Activated naive CD8-positive, alpha-beta T cell treated with anti-CD3 and anti-CD28 coated beads, Interleukin-2, amount 50 U/mL, for 16 hours (primary cell): ENCODE measurements at regions not wholly inside any gene's neighbourhood (a gene's known extent, or its start where the extent isn't known, plus 50 kb on each side); places are given as distances from the start of the nearest gene placed in this dataset.
A peak's percentile ranks its signal among the peaks of the same experiment; 100 is the strongest.

ENCODE experiments used
- DNase-seq: peaks from one replicate; pipeline ENCODE4 v3.0.0-alpha.2; 2020; ENCODE audit warnings: low read depth, low spot score

DNA sequence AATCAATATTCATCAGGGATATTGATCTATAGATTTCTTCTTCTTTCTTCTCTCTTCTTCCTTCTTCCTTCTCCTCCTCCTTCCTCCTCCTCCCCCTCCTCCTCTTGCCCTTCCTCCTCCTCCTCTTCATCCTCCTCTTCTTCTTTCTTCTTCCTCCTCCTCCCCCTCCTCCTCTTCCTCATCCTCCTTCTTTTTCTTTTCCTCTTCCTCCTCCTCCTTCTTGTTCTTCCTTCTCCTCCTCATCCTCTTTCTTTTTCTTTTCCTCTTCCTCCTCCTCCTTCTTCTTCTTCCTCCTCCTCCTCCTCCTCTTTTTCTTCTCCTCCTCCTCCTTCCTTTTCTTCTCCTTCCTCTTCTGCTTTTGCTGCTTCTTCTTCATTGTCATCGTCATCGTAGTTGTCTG is 52.4 kb upstream of the SERINC1 start:
- DNase-seq: no peak

DNA sequence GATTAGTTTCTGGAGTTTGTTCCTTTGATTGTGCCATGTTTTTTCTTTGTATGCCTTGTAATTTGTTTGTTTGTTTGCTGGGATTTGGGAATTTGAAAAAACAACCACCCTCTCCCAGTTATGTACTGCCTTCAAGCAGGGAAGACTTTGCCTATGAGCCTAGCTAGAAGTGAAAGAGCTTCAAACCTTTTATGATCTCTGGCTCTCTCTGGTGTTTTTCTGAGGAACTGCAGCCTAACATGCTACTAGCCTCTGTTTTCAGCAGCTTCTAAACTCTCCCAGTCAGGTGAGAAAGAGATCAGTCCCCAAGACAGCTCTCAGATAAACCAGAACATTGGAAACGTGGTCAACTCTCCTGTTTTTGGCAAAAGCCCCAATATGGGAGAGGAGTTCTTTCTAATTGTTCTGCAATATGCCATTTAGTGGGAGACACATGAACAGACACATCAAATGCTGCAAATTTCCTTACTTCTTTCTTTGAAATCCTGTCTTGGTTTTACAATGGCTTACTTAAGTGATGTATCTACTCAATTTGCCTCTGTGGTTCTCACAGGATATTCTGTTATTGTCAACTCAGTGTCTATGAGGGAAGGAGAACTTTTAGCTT is 58.9 kb upstream of the SERINC1 start:
- DNase-seq: peak; percentile 18

DNA sequence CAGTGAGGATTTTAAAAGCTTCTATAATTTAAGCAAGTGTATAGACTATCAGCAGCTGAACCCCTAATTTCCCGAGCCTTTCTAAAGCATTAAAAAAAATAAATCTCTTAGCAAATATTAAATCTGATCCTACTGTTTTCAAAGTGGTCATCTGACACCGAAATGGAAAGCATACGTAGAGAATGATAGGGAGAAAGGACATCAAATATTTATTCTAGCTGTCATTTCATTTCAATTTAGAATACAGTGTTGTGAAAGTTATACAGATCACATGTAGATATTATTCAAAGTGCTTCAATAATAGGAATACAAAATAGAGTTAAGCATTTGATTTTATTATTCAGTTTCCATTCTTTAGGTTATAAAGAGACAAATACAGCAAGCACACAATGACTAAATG is 61.9 kb upstream of the PKIB start:
- no peak for DNase-seq

DNA sequence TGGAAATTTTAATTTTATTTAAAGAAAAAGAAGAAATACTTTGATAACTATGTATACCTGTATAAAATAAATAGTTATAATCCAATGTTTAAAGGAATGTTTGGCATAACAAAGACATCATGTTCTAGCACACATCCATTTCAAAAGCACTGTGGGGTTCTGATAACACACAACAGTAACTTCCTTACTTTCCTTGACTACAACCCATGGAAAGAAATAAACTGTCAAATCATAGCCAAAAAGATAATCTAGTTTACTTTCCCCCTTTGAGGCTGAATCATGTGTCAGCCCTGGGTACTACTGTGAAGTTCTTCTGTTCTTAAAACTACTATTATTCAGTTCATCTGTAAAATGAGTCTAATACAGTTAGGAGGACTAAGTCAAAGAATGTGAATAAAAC is 61.4 kb upstream of the PKIB start:
- DNase-seq: no peak

GRCh38 chr6:122553697-122554096 is 56.5 kb upstream of the PKIB start:
- DNase-seq: no peak

DNA sequence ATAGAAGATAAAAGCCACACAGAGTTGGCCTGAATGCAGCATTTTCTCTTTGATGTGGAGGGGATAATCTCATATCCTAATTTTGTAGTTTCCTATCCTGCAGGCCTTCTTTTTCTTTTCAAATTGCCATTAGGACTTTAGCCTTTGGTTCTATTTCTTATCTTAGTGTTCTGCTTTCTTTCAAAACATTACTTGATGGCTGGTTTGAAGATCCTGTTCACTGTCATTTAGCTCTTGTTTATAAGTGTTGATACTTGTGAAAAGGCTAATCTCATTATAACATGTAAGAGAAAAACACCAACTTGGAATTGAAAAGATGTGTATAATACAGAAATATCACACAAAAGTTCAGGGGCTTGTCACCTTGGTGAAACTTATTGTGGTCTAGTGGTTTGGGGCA is 54.6 kb upstream of the PKIB start:
- no peak for DNase-seq

- DNase-seq: no peak
Observed at GRCh38 chr6:122558080-122558479, 52.1 kb upstream of the PKIB start.
